Mucosa of rectum (tissue), 2 donors: ENCODE measurements at regions not wholly inside any gene's neighbourhood (a gene's known extent, or its start where the extent isn't known, plus 50 kb on each side); places are given as distances from the start of the nearest gene placed in this dataset.

ENCODE experiments used
- H3K27ac ChIP-seq, 2 donors: one replicate each; pipeline ENCODE4 v1.7.0; 2013; ENCODE audit warnings: inconsistent platforms in 2 of 2, low read depth in 2 of 2, low read length in 2 of 2
- H3K27me3 ChIP-seq, 2 donors: one replicate each; pipeline ENCODE4 v1.7.0; 2013; ENCODE audit warnings: low read length in 2 of 2; ENCODE audit not compliant: control insufficient read depth in 2 of 2, insufficient read depth in 2 of 2
- H3K36me3 ChIP-seq, 2 donors: one replicate each; pipeline ENCODE4 v1.7.0; 2013; ENCODE audit warnings: low read length in 2 of 2; ENCODE audit not compliant: control insufficient read depth in 2 of 2, insufficient read depth in 2 of 2
- H3K4me1 ChIP-seq, 2 donors: one replicate each; pipeline ENCODE4 v1.7.0; 2013; ENCODE audit warnings: low read length in 2 of 2, mild to moderate bottlenecking in 1 of 2; ENCODE audit not compliant: control insufficient read depth in 2 of 2, insufficient read depth in 2 of 2
- H3K4me3 ChIP-seq, 2 donors: one replicate each; pipeline ENCODE4 v1.7.0; 2013; ENCODE audit warnings: low read length in 2 of 2
- H3K9ac ChIP-seq, 2 donors: one replicate each; pipeline ENCODE4 v1.7.0; 2013; ENCODE audit warnings: low read length in 2 of 2, low read depth in 1 of 2, mild to moderate bottlenecking in 1 of 2
- H3K9me3 ChIP-seq, 2 donors: one replicate each; pipeline ENCODE4 v1.7.0; 2013; ENCODE audit warnings: low read length in 2 of 2; ENCODE audit not compliant: control insufficient read depth in 2 of 2
- donor health status: healthy.
- donor health status: Normal muscosa, but diverticular disease.

GRCh38 chr6:103027271-103027931, 1633.9 kb downstream of the GRIK2 start:
- Histone ChIP-seq H3K9ac (no peak overlapping the region), H3K27me3 (no peaks in the 10 kb centered on the region), H3K4me1 (no peaks in the 10 kb centered on the region), H3K27ac (no peak overlapping the region), H3K4me3 (no peak overlapping the region), H3K9me3 (no peaks in the 10 kb centered on the region), H3K36me3 (no peaks in the 10 kb centered on the region)

GRCh38 chr6:103018426-103018825, 1624.9 kb downstream of the GRIK2 start:
- no peaks in the 10 kb centered on the region for H3K27me3 ChIP-seq
- no peaks in the 10 kb centered on the region for H3K4me1 ChIP-seq
- no peak overlapping the region for H3K4me3 ChIP-seq
- H3K9ac ChIP-seq = no peak overlapping the region
- H3K27ac ChIP-seq = no peak overlapping the region
- H3K9me3 ChIP-seq = no peaks in the 10 kb centered on the region
- no peaks in the 10 kb centered on the region for H3K36me3 ChIP-seq

GRCh38 chr6:103017878-103018277, 1624.4 kb downstream of the GRIK2 start:
- H3K9me3 ChIP-seq = no peaks in the 10 kb centered on the region
- H3K27ac ChIP-seq = no peak overlapping the region
- H3K4me3 ChIP-seq = no peak overlapping the region
- H3K9ac ChIP-seq = no peak overlapping the region
- no peaks in the 10 kb centered on the region for H3K36me3 ChIP-seq
- no peaks in the 10 kb centered on the region for H3K27me3 ChIP-seq
- no peaks in the 10 kb centered on the region for H3K4me1 ChIP-seq

GRCh38 chr6:103011605-103012004, 1618.1 kb downstream of the GRIK2 start:
- Histone ChIP-seq H3K4me3 (no peak overlapping the region), H3K9me3 (no peaks in the 10 kb centered on the region), H3K36me3 (no peaks in the 10 kb centered on the region), H3K27me3 (no peaks in the 10 kb centered on the region), H3K27ac (no peak overlapping the region), H3K9ac (no peak overlapping the region), H3K4me1 (no peaks in the 10 kb centered on the region)

GRCh38 chr6:103002282-103002681, 1608.8 kb downstream of the GRIK2 start:
- Histone ChIP-seq H3K27ac (no peak overlapping the region), H3K27me3 (no peaks in the 10 kb centered on the region), H3K4me1 (no peaks in the 10 kb centered on the region), H3K36me3 (no peaks in the 10 kb centered on the region), H3K9me3 (no peaks in the 10 kb centered on the region), H3K9ac (no peak overlapping the region), H3K4me3 (no peak overlapping the region)

GRCh38 chr6:103001724-103002123, 1608.2 kb downstream of the GRIK2 start:
- Histone ChIP-seq H3K4me3 (no peak overlapping the region), H3K36me3 (no peaks in the 10 kb centered on the region), H3K4me1 (no peaks in the 10 kb centered on the region), H3K27ac (no peak overlapping the region), H3K9ac (no peak overlapping the region), H3K9me3 (no peaks in the 10 kb centered on the region), H3K27me3 (no peaks in the 10 kb centered on the region)

- H3K36me3 ChIP-seq = no peaks in the 10 kb centered on the region
- no peak overlapping the region for H3K9ac ChIP-seq
- H3K4me3 ChIP-seq = no peak overlapping the region
- no peak overlapping the region for H3K27ac ChIP-seq
- no peaks in the 10 kb centered on the region for H3K4me1 ChIP-seq
- H3K9me3 ChIP-seq = no peaks in the 10 kb centered on the region
- H3K27me3 ChIP-seq = no peaks in the 10 kb centered on the region
These were observed 1607.2 kb downstream of the GRIK2 start for GRCh38 chr6:103000688-103001087.

- Histone ChIP-seq H3K9ac (no peak overlapping the region), H3K4me1 (no peaks in the 10 kb centered on the region), H3K36me3 (no peaks in the 10 kb centered on the region), H3K9me3 (no peaks in the 10 kb centered on the region), H3K27me3 (no peaks in the 10 kb centered on the region), H3K27ac (no peak overlapping the region), H3K4me3 (no peak overlapping the region)
These were observed 1602.0 kb downstream of the GRIK2 start for GRCh38 chr6:102995491-102995890.

GRCh38 chr6:102994866-102995265, 1601.4 kb downstream of the GRIK2 start:
- no peak overlapping the region for H3K9ac ChIP-seq
- H3K4me1 ChIP-seq = no peaks in the 10 kb centered on the region
- H3K27ac ChIP-seq = no peak overlapping the region
- H3K36me3 ChIP-seq = no peaks in the 10 kb centered on the region
- no peak overlapping the region for H3K4me3 ChIP-seq
- no peaks in the 10 kb centered on the region for H3K9me3 ChIP-seq
- H3K27me3 ChIP-seq = no peaks in the 10 kb centered on the region

- H3K9ac ChIP-seq = no peak overlapping the region
- H3K4me3 ChIP-seq = no peak overlapping the region
- H3K27ac ChIP-seq = no peak overlapping the region
- no peaks in the 10 kb centered on the region for H3K27me3 ChIP-seq
- H3K36me3 ChIP-seq = no peaks in the 10 kb centered on the region
- H3K4me1 ChIP-seq = no peaks in the 10 kb centered on the region
- no peaks in the 10 kb centered on the region for H3K9me3 ChIP-seq
These were observed 1592.6 kb downstream of the GRIK2 start for GRCh38 chr6:102986086-102986485.

- Histone ChIP-seq H3K9me3 (no peaks in the 10 kb centered on the region), H3K9ac (no peak overlapping the region)
These were observed 1590.8 kb downstream of the GRIK2 start for GRCh38 chr6:102984357-102984756.

More at GRCh38 chr6:102984357-102984756, 1590.8 kb downstream of the GRIK2 start:
- Histone ChIP-seq H3K36me3 (no peaks in the 10 kb centered on the region), H3K4me3 (no peak overlapping the region), H3K4me1 (no peaks in the 10 kb centered on the region), H3K27ac (no peak overlapping the region), H3K27me3 (no peaks in the 10 kb centered on the region)
